ENCODE measurements at regions not wholly inside any gene's neighbourhood (a gene's known extent, or its start where the extent isn't known, plus 50 kb on each side); places are given as distances from the start of the nearest gene placed in this dataset.

- no peak for DNase-seq
- Histone ChIP-seq H3K27me3 (ENCODE audit: control insufficient read depth, insufficient read depth, low read length) (no peaks in the 10 kb centered on the region), H3K36me3 (replicated peaks; ENCODE audit: control insufficient read depth, insufficient read depth, low read length) (no peaks in the 10 kb centered on the region)
Observed at GRCh38 chr6:25022140-25022553, 86.4 kb upstream of the RIPOR2 start.

GRCh38 chr6:25023781-25024180 lies 88.0 kb upstream of the RIPOR2 start:
- no peaks in the 10 kb centered on the region for H3K27me3 ChIP-seq (ENCODE audit: control insufficient read depth, insufficient read depth, low read length)
- no peak overlapping the region for H3K4me3 ChIP-seq (ENCODE audit: insufficient read depth, low read depth, low read length)
- no peak for DNase-seq
- H3K36me3 ChIP-seq (replicated peaks; ENCODE audit: control insufficient read depth, insufficient read depth, low read length): no peaks in the 10 kb centered on the region

More at GRCh38 chr6:25022140-25022553, 86.4 kb upstream of the RIPOR2 start:
- H3K4me3 ChIP-seq (ENCODE audit: insufficient read depth, low read depth, low read length): no peak overlapping the region

- no peak for DNase-seq
- no peak overlapping the region for H3K4me3 ChIP-seq (ENCODE audit: insufficient read depth, low read depth, low read length)
- H3K27me3 ChIP-seq (ENCODE audit: control insufficient read depth, insufficient read depth, low read length): no peaks in the 10 kb centered on the region
- no peaks in the 10 kb centered on the region for H3K36me3 ChIP-seq (replicated peaks; ENCODE audit: control insufficient read depth, insufficient read depth, low read length)
Observed at GRCh38 chr6:25024821-25025220, 89.1 kb upstream of the RIPOR2 start.

GRCh38 chr6:25025248-25025918 lies 89.6 kb upstream of the RIPOR2 start:
- Histone ChIP-seq H3K27me3 (ENCODE audit: control insufficient read depth, insufficient read depth, low read length) (no peaks in the 10 kb centered on the region), H3K4me3 (ENCODE audit: insufficient read depth, low read depth, low read length) (no peak overlapping the region), H3K36me3 (replicated peaks; ENCODE audit: control insufficient read depth, insufficient read depth, low read length) (no peaks in the 10 kb centered on the region)
- no peak for DNase-seq

- Histone ChIP-seq H3K36me3 (replicated peaks; ENCODE audit: control insufficient read depth, insufficient read depth, low read length) (no peaks in the 10 kb centered on the region), H3K4me3 (ENCODE audit: insufficient read depth, low read depth, low read length) (no peak overlapping the region), H3K27me3 (ENCODE audit: control insufficient read depth, insufficient read depth, low read length) (no peaks in the 10 kb centered on the region)
- no peak for DNase-seq
Observed at GRCh38 chr6:25025919-25026301, 90.2 kb upstream of the RIPOR2 start.

GRCh38 chr6:25026723-25027122 lies 91.0 kb upstream of the RIPOR2 start:
- Histone ChIP-seq H3K4me3 (ENCODE audit: insufficient read depth, low read depth, low read length) (no peak overlapping the region), H3K27me3 (ENCODE audit: control insufficient read depth, insufficient read depth, low read length) (no peaks in the 10 kb centered on the region), H3K36me3 (replicated peaks; ENCODE audit: control insufficient read depth, insufficient read depth, low read length) (no peaks in the 10 kb centered on the region)
- peak; percentile 54 for DNase-seq

GRCh38 chr6:25027221-25027916 lies 91.6 kb upstream of the RIPOR2 start:
- DNase-seq: peak; percentile 71
- H3K4me3 ChIP-seq (ENCODE audit: insufficient read depth, low read depth, low read length): no peak overlapping the region

GRCh38 chr6:25028328-25028727 lies 92.6 kb upstream of the RIPOR2 start:
- Histone ChIP-seq H3K4me3 (ENCODE audit: insufficient read depth, low read depth, low read length) (no peak overlapping the region), H3K36me3 (replicated peaks; ENCODE audit: control insufficient read depth, insufficient read depth, low read length) (no peaks in the 10 kb centered on the region), H3K27me3 (ENCODE audit: control insufficient read depth, insufficient read depth, low read length) (no peaks in the 10 kb centered on the region)
- no peak for DNase-seq

More at GRCh38 chr6:25027221-25027916, 91.6 kb upstream of the RIPOR2 start:
- H3K36me3 ChIP-seq (replicated peaks; ENCODE audit: control insufficient read depth, insufficient read depth, low read length): no peaks in the 10 kb centered on the region
- H3K27me3 ChIP-seq (ENCODE audit: control insufficient read depth, insufficient read depth, low read length): no peaks in the 10 kb centered on the region

- Histone ChIP-seq H3K4me3 (ENCODE audit: insufficient read depth, low read depth, low read length) (no peak overlapping the region), H3K36me3 (replicated peaks; ENCODE audit: control insufficient read depth, insufficient read depth, low read length) (no peaks in the 10 kb centered on the region), H3K27me3 (ENCODE audit: control insufficient read depth, insufficient read depth, low read length) (no peaks in the 10 kb centered on the region)
- DNase-seq: no peak
Observed at GRCh38 chr6:25032934-25033333, 97.2 kb upstream of the RIPOR2 start.

- DNase-seq: no peak
- H3K27me3 ChIP-seq (ENCODE audit: control insufficient read depth, insufficient read depth, low read length): no peaks in the 10 kb centered on the region
- no peaks in the 10 kb centered on the region for H3K36me3 ChIP-seq (replicated peaks; ENCODE audit: control insufficient read depth, insufficient read depth, low read length)
- H3K4me3 ChIP-seq (ENCODE audit: insufficient read depth, low read depth, low read length): no peak overlapping the region
Observed at GRCh38 chr6:25034431-25034921, 98.7 kb upstream of the RIPOR2 start.

GRCh38 chr6:25035174-25035511 lies 99.4 kb upstream of the RIPOR2 start:
- no peaks in the 10 kb centered on the region for H3K36me3 ChIP-seq (replicated peaks; ENCODE audit: control insufficient read depth, insufficient read depth, low read length)
- no peak for DNase-seq
- H3K27me3 ChIP-seq (ENCODE audit: control insufficient read depth, insufficient read depth, low read length): no peaks in the 10 kb centered on the region
- no peak overlapping the region for H3K4me3 ChIP-seq (ENCODE audit: insufficient read depth, low read depth, low read length)

GRCh38 chr6:25035512-25036435 lies 100.0 kb upstream of the RIPOR2 start:
- H3K4me3 ChIP-seq (ENCODE audit: insufficient read depth, low read depth, low read length): no peak overlapping the region
- no peaks in the 10 kb centered on the region for H3K36me3 ChIP-seq (replicated peaks; ENCODE audit: control insufficient read depth, insufficient read depth, low read length)
- DNase-seq: no peak
- H3K27me3 ChIP-seq (ENCODE audit: control insufficient read depth, insufficient read depth, low read length): no peaks in the 10 kb centered on the region

- DNase-seq: no peak
- Histone ChIP-seq H3K36me3 (replicated peaks; ENCODE audit: control insufficient read depth, insufficient read depth, low read length) (no peaks in the 10 kb centered on the region), H3K27me3 (ENCODE audit: control insufficient read depth, insufficient read depth, low read length) (no peaks in the 10 kb centered on the region), H3K4me3 (ENCODE audit: insufficient read depth, low read depth, low read length) (no peak overlapping the region)
Observed at GRCh38 chr6:25036461-25036860, 100.7 kb upstream of the RIPOR2 start.

GRCh38 chr6:25038300-25038699 lies 102.5 kb upstream of the RIPOR2 start:
- no peak overlapping the region for H3K4me3 ChIP-seq (ENCODE audit: insufficient read depth, low read depth, low read length)
- no peaks in the 10 kb centered on the region for H3K27me3 ChIP-seq (ENCODE audit: control insufficient read depth, insufficient read depth, low read length)
- H3K36me3 ChIP-seq (replicated peaks; ENCODE audit: control insufficient read depth, insufficient read depth, low read length): no peaks in the 10 kb centered on the region
- no peak for DNase-seq
